DLD1 (cell line): ENCODE measurements at regions not wholly inside any gene's neighbourhood (a gene's known extent, or its start where the extent isn't known, plus 50 kb on each side); places are given as distances from the start of the nearest gene placed in this dataset.
"Not testable (repeated sequence)": the region's sequence is repeated elsewhere in the genome, so short reads cannot be mapped to it uniquely, and the experiment has no call there.

Experiments
- in situ Hi-C: cut with HindIII; loops from 2 replicates; pipeline ENCODE4 v1.10.0; 2017; ENCODE audit warnings: low sequenced_read_pairs

DNA sequence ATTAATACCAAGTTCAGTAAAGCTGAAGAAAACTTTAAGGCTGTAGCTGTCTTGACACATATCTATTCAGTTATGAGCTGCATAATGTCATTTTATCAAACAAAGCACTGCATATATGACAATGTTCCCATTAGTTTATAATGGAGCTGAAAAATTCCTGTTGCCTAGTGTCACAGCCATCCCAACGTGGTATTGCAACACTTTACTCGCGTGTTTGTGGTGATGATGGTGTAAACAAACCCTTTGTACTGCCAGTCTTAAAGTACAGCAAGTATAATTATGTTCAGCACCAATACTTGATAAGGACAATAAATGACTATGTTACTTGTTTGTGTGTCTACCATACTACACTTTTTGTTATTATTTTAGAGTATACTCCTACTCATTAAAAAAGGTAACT is 1415.6 kb upstream of the PCDH7 start:
- in situ Hi-C loops: no loop called here

- in situ Hi-C loops: no loop called here
Measured at GRCh38 chr4:29307256-29307655, 1412.9 kb upstream of the PCDH7 start.

DNA sequence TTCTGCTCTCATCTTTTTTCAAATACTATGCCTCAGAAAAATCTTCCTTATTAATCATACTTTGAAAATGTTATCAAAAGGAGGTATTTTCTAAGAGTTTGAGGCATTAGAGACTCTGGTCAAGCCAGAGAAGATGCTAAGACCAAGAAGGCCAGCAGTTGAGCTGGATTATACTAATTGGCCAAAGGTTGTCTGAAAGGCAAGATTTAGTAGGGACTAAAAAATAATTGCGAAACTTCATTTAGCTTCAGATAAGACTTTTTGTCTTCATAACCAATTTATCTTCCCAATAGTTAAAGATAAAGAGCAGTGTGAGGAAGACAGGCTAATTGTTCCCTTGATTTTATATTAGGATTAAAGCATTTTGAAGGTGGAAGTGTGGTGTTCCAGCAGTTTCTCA is 1412.4 kb upstream of the PCDH7 start:
- in situ Hi-C loops: no loop called here

DNA sequence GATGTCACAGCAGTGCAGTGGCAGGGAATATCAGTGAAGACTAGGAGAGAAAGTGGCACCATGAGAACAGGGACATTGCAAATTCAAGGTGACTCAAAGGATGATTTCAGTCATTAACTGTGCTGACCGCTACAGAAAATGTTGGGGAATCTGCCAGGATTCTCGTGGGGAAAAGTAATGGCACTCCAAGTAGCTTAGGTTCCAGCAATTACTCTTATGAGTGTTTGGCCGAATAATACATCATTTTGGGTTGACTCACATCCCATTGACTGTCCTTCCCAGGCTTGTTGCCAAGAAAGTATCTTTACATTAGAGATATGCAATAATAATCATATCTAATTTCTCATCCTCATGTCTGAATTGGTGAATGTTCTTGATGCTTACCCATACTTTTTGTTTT is 1411.1 kb upstream of the PCDH7 start:
- in situ Hi-C loops: no loop called here

DNA sequence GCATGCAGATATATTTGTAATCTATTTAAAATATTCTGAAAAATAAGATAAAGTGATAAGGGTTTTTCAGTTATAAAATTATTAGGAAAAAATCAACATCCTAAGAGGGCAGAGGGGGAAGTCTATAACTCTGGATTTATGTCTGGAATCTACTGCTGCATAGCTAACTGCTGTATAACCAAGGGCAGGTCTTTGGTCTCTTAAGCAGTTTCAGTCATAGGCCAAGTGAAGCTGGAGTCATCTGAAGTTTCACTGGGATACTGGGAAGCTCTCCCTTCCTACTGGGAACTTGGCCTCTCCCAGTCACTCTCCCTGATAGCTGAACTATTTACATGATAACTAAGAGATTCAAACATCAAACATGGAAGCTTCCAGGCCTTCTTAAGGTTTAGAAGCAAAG is 1409.9 kb upstream of the PCDH7 start:
- in situ Hi-C loops: no loop called here

DNA sequence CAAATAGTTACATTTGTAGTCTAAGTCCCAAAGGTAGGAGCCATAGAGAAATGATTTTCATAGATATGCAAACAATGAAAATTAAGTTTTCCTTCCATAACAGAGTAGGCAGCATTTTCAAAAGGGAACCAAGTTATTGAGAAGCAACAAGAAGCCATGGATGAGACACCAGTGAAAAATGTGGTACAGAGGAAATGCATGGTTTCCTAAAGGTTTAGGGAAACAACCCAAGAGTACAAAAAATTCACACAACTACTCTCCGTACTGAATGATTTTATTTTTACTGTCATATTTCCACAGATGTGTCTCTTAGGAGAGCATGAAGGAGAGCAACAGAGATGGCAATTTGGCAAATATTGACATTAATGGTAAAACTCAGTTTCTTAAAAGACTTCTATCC is 1408.9 kb upstream of the PCDH7 start:
- in situ Hi-C loops: no loop called here

- in situ Hi-C loops: no loop called here
Measured at GRCh38 chr4:29319663-29320340, 1400.4 kb upstream of the PCDH7 start.

GRCh38 chr4:29320947-29321620 is 1399.1 kb upstream of the PCDH7 start:
- in situ Hi-C loops: no loop called here

DNA sequence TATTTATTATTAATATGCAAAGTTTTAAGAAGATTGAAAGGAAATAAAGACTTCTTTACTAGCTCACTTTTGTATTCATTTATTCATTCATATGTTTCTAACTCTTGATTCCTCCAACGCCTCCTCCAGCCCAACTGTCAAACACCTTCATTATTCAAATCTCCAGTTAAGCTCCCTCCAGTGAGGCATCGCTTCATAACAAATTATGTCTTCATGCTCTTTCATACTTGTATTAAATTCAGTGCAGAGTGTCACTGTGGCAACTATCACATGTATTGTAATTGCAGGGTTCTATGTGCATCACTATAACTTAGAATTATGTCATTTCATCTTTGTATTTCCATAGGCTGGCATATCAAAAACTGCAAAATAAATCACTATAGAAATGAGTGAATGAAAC is 1394.2 kb upstream of the PCDH7 start:
- in situ Hi-C loops: no loop called here

- in situ Hi-C loops: no loop called here
Measured at GRCh38 chr4:29326816-29327215, 1393.4 kb upstream of the PCDH7 start.

DNA sequence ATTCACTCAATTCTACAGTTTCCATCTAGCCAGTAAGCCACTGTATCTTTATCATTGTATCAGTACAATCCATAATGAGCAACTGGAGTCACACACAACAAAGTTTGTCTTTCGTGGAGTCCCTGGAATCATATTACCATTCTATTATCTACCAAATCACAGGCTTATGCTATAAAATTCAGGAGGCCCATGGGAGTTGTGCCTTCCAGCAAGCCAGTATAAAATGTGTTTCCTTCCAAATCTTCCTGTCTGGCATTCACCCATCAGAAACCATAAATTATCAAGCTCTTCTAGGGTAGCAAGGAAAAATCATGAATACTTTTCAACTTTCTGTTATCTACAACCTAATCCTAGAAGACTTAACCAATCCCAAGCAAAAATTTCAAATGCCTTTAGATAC is 1383.3 kb upstream of the PCDH7 start:
- in situ Hi-C loops: loop anchor here (5.0 kb wide), 1 partner anchor 35 kb away; no protein-coding TSS in a partner anchor

DNA sequence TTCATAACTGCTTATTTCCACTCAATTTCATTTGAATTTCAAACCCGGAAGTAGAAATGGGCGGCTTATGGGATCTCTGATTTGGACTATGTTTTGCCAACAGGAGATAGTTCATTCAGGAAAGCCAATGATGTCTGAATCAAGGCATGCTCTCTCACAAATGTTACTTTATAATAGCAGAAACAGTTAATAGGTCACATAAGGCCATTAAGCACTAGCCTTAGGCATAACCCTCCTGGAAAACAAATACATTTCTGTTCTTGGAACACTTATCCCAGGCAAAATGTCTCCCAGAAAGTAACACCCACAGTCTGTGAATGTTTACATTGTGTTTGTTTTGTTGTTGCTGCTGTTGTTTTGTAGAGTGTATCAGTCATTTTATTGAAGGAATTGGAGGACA is 1347.2 kb upstream of the PCDH7 start:
- in situ Hi-C loops: loop anchor here (5.0 kb wide), 1 partner anchor 36 kb away; no protein-coding TSS in a partner anchor

DNA sequence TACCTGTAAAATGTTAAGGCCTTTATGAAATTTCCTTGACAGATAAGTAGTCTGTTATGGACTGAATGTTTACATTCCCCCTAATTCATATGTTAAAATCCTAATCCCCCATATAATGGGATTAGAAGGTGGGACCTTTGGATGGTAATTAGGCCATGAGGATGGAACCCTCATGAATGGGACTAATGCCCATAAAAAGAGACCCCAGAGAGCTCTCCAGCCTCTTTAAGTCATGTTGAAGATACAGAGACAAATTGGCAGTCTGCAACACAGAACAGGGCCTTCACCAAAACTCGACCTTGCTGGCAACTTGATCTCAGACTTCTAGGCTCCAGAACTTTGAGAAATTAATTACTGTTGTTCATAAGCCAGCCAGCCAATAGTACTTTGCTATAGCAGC is 1344.5 kb upstream of the PCDH7 start:
- in situ Hi-C loops: no loop called here

DNA sequence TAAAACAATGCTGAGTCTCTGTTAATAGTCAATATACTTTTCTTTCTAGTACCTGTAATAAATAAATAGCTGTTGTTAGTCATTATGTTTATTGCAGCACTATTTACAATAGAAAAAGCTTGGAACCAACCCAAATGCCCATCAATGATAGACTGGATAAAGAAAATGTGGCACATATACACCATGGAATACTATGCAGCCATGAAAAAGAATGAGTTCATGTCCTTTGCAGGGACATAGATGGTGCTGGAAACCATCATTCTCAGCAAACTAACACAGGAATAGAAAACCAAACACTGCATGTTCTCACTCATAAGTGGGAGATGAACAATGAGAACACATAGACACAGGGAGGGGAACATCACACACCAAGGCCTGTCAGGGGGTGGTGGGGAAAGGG is 1341.9 kb upstream of the PCDH7 start:
- in situ Hi-C loops: not testable (repeated sequence)

GRCh38 chr4:29390921-29391320 is 1329.2 kb upstream of the PCDH7 start:
- in situ Hi-C loops: no loop called here

DNA sequence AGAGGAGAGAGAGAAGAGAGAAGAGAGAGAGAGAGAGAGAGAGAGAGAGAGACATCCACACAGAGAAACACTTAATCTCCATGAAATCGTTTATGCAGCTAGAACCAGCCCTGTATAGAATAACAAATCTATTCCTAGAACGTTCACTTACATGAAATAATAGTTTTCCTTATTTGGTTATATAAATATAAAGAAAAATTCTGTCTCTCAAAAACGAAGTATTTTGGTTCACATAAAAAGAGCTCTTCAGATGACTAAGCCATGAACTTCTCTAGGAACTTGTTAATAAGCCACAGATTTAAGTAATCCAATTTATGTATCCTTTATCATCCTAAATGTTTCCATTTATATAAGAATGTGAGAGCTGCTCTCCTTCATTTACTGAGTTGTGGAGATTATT is 1315.1 kb upstream of the PCDH7 start:
- in situ Hi-C loops: no loop called here

DNA sequence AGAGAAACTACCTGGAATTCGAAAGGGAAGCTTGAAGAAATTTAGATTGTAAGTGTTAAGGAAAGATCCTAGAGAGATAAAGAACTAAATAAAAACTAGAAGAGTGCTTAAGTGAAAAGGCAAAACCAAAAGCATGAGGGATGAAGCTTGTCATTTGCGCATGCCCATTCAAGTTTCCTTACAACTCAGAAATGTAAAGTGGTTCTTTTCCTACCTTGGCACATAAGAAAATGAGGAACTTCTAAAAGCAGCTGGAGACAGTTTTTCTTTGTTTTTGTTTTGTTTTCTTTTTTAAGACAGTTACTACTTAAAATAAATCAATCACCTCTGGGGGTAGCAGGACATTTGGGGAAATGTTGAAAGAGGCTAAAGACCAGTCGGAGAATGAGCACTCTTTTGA is 1304.4 kb upstream of the PCDH7 start:
- in situ Hi-C loops: no loop called here

DNA sequence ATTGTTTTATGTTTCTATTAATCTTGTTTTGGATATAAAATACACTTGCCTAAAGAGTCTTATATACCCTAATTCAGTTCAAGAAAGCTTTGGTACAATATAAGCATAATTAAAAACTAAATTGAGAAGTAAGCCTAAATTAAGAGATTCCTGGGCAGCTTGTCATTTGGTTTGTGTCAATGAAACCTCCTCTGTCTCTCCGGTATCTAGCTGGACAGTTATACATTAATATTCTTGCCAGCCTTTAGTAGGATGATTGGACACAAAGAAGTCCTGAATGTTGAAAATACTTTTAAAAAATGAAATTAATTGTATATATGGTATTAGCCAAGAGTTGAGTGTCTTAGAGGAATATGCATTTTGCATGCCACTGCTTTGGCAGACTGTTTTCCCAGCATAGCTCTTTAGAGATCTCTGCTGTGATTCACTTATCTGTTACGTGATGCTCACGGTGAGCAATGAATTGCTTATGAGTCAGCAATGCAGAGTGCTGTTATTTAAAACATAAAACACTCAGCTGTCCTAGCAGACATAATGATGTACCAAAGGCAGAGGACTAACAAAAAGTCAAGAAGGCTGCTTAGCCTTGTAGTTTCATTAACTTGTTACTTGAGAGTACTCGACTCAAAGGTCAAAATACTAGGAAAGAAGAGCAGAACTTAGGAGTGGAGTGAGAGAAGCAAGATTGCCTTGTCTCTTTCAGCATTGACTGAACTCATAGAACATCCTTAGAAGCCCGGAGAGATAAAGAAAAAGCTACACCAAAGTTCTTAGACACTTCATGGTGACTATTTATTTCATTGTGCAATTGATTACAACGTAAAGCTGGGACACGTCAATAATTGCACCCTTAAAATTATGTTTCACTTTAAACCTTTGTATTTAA is 1296.1 kb upstream of the PCDH7 start:
- in situ Hi-C loops: no loop called here

- in situ Hi-C loops: no loop called here
Measured at GRCh38 chr4:29453303-29453820, 1266.8 kb upstream of the PCDH7 start.

- in situ Hi-C loops: no loop called here
Measured at GRCh38 chr4:29459926-29460325, 1260.2 kb upstream of the PCDH7 start.

GRCh38 chr4:29467044-29467717 is 1253.0 kb upstream of the PCDH7 start:
- in situ Hi-C loops: no loop called here
